HG02885 (cell line): ENCODE measurements at regions not wholly inside any gene's neighbourhood (a gene's known extent, or its start where the extent isn't known, plus 50 kb on each side); places are given as distances from the start of the nearest gene placed in this dataset.

Experiments used
- ATAC-seq: cut with Tn5 transposase; IDR thresholded peaks from one replicate; pipeline ENCODE4 v1.9.1; 2021; ENCODE audit warnings: mild to moderate bottlenecking; ENCODE audit not compliant: unreplicated experiment, poor library complexity

- ATAC-seq = no peak
These were observed 230.4 kb downstream of the OMA1 start for GRCh38 chr1:58316141-58316540.

- no peak for ATAC-seq
These were observed 233.5 kb downstream of the OMA1 start for GRCh38 chr1:58312971-58313563.

DNA sequence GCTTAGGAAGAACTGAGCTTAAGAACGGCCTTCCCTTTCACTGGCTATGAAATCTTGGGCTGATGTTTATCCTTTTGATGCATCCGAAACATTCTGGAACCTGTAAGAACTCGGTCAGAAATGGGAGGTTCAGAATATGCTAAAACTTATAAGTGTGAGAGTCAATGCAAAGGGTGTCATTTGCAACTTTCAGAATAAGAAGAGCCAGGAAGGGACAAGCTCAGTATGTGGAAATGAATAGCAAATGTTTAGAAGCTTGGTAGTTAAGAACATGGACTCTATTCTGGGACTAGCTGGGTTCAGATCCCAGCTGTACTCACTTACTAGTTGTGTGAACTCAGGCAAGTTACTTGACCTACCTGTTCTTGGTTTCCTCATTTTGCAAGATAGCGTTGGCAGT lies 234.1 kb downstream of the OMA1 start:
- ATAC-seq = no peak

DNA sequence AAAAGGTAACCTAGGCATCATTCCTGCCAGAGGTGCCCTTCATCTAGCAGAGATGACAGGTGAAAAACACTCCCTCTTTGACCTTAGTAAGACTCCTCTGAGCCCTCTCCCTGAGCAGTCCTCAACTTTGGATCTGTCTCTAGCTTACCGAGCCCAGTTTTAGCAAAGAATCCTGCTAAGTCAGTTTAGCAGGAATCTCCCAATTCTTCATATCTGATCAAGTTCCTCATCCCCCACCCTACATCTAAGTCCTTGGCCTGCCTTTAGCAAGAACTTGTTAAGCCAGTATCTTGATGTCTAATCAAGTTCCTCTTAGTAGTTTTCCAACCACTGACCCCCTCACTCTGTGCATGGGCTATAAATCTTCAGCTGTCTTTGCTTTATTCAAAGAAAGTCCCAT lies 235.6 kb downstream of the OMA1 start:
- no peak for ATAC-seq

DNA sequence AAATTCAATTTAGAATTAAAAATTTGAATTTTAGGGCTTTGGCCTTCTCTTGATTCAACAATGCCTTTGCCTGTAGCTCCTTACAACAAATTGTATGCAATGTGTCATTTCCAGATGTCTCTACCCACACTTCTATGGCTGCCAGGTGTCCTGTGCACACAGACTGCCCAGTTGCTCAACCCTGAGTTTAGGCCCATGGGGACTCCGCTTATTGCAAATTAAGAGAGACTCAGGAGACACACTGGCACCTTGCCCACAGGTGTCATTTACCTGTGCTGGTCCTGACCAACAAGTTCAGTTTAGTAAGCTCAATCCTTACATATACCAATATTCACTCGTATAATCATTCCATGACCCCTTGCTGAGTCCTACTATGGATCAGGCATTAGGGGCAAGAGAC lies 236.1 kb downstream of the OMA1 start:
- ATAC-seq = no peak

- ATAC-seq = no peak
These were observed 238.3 kb downstream of the OMA1 start for GRCh38 chr1:58308206-58308605.

- no peak for ATAC-seq
These were observed 239.1 kb downstream of the OMA1 start for GRCh38 chr1:58307431-58307830.

DNA sequence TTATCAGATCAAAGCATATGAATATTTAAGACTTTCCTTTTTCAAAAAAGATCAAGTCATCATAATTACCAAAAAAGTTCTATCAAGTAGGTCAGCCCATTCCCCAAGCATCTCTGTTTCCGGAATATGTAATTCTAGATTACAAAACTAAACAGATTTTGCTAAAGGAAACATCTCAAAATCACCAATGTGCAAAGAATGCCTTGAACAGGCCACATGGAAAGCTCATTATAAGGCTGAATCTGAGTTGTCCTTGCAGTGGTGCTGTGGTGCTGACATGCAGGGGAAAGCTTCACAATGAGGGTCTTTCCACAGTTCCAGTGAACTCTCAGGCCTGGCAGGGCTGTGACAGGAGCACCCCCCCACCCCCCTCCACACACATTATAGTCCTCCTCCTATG lies 240.9 kb downstream of the OMA1 start:
- no peak for ATAC-seq

- ATAC-seq = no peak
These were observed 242.1 kb downstream of the OMA1 start for GRCh38 chr1:58304346-58304975.

DNA sequence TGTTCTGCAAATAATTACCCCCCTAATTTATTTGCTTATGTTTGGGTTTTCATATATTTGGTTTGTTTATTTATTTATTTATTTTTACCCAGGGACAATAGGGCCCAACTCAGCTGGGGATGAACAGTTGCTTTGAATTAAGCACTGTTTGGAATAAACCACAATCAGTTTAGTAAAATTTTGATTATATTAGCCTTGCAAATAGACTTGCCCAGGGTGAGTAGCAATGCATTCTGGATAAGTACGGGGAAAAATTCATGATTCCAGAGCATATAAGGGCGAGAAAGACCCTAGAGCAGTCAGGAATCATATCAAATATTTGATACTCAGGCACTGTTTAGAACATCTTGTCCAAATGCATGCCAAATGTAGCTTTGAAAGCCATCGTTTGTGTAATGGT lies 242.7 kb downstream of the OMA1 start:
- ATAC-seq = no peak

DNA sequence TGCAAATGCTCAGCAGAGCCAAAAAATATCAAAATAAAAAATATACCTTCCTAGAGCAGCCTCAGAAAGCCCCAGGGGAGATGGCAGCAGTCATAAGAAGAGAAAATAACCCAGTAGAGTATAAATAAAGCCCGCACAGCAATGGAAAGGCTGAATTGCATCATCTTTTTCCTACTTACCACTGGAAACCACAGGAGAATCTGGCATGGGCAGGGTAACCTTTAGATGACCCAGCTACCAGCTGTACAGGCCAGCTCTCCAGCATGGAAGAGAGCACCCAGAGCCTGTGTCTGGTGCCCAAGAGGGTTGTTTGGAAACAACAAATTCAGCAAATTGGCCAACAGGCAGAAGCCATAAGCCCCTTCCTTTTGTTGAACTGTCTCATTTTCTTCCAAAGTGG lies 253.1 kb downstream of the OMA1 start:
- ATAC-seq = no peak

GRCh38 chr1:58290685-58291372 lies 255.7 kb downstream of the OMA1 start:
- ATAC-seq = no peak

GRCh38 chr1:58288624-58289142 lies 257.8 kb downstream of the OMA1 start:
- ATAC-seq = no peak

- ATAC-seq = no peak
These were observed 258.5 kb downstream of the OMA1 start for GRCh38 chr1:58287894-58288623.

- ATAC-seq = no peak
These were observed 262.4 kb downstream of the OMA1 start for GRCh38 chr1:58284225-58284510.

DNA sequence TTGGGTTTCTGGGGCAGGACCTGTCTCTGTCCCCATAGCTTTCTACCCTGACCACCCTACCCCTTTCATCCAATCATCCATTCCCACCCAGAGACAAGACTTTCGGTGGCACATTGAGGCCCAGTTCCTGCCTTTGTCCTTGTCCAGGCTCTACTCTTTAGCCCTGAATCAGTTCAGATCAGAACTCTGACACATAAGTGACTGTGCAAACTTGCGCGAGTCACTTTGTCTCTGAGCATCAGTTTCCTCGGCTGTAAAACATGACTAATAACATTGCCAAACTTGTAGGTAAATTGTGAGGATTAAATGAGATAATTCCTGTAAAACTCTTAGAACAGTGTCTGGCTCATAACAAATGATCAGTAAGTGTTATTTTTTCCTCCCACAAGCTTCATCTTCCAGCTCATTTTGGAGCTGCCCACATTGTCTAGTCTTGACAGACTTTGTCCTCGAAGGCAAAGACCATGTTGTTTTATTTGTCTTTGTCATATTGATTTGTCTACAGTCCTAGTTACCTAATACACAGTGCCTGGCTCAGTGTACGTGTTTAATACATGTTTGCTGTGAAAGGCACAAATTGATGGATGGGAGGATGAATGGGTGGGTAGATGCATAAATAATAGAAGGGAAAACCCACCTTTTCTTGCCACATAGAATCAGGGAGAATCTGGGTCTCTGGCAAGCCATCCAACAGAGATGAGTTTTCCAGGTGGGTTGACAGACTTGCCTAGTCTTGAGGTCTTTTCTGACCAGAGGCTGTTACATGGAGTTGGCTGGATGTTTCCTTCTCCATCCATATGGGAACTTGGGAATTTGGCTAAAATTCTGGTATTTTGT lies 262.9 kb downstream of the OMA1 start:
- ATAC-seq = no peak

- no peak for ATAC-seq
These were observed 263.7 kb downstream of the OMA1 start for GRCh38 chr1:58282623-58283387.

- ATAC-seq = no peak
These were observed 280.3 kb downstream of the OMA1 start for GRCh38 chr1:58266242-58266641.

DNA sequence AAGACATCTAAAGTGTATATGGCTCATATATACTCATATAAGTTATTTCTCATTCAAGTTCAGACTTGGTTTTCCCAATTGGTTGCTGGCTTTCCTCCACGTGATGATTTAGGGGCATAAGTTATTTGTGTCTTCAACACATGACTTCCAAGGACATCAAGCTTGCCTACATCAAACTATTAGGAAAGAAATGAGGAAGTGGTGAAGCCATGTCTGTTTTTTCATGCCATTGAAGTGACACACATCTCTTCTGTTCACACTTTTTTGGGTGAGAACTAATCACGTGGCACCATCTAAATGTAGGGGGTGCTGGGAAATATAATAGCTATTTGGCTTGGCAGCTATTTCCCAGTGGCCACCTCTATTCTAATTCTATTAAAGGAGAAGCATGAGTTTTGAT lies 282.1 kb downstream of the OMA1 start:
- ATAC-seq = no peak

GRCh38 chr1:58262702-58263101 lies 283.8 kb downstream of the OMA1 start:
- no peak for ATAC-seq
